HUES6 (cell line): ENCODE measurements at regions not wholly inside any gene's neighbourhood (a gene's known extent, or its start where the extent isn't known, plus 50 kb on each side); places are given as distances from the start of the nearest gene placed in this dataset.

ENCODE experiments used
- H3K27ac ChIP-seq: 2 replicates; pipeline ENCODE4 v1.7.0; 2013; ENCODE audit warnings: low read depth, mild to moderate bottlenecking, low read length, inconsistent platforms
- H3K27me3 ChIP-seq: 2 replicates; pipeline ENCODE4 v1.6.1; 2013; ENCODE audit warnings: low read length; ENCODE audit not compliant: control insufficient read depth, insufficient read depth
- H3K36me3 ChIP-seq: 2 replicates; pipeline ENCODE4 v1.6.1; 2013; ENCODE audit warnings: low read length; ENCODE audit not compliant: control insufficient read depth, insufficient read depth
- H3K4me1 ChIP-seq: 2 replicates; pipeline ENCODE4 v1.6.1; 2013; ENCODE audit warnings: low read length; ENCODE audit not compliant: control insufficient read depth, insufficient read depth
- H3K4me3 ChIP-seq: 2 replicates; pipeline ENCODE4 v1.5.1; 2013; ENCODE audit warnings: low read depth, low read length
- H3K9ac ChIP-seq: one replicate; pipeline ENCODE4 v1.6.1; 2013; ENCODE audit warnings: mild to moderate bottlenecking, low read length
- H3K9me3 ChIP-seq: 2 replicates; pipeline ENCODE4 v1.6.1; 2013; ENCODE audit warnings: low read depth, low read length; ENCODE audit not compliant: control insufficient read depth, insufficient read depth

DNA sequence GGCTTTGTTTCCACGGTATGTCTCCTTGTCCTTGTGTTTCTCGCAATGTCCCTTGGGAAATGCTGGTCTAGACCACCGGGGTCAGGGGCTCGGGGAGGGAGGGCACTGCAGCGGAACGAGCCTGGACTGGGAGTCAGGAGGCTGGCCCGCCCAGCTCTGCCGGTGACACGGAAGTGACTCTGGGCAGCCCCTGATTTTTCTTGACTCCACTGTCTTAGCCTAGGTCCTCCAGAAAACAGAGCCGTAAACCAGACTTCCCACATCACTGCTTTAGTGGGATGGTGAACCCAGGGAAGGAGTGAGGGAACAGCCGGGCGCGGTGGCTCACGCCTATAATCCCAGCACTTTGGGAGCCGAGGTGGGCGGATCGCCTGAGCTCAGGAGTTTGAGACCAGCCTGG is 144.2 kb downstream of the ASB1 start:
- Histone ChIP-seq H3K27me3 (no peaks in the 10 kb centered on the region), H3K9ac (no peak overlapping the region), H3K9me3 (0 out of 2 replicates have a peak, but pooled peaks cover 5% of the 10 kb centered on the region), H3K4me3 (no peak overlapping the region), H3K4me1 (no peaks in the 10 kb centered on the region), H3K36me3 (no peaks in the 10 kb centered on the region), H3K27ac (no peak overlapping the region)

- Histone ChIP-seq H3K9me3 (0 out of 2 replicates have a peak, but pooled peaks cover 5% of the 10 kb centered on the region), H3K27me3 (no peaks in the 10 kb centered on the region; the same call in 1 of the 2 replicates), H3K9ac (no peak overlapping the region), H3K4me1 (no peaks in the 10 kb centered on the region), H3K27ac (no peak overlapping the region), H3K36me3 (no peaks in the 10 kb centered on the region), H3K4me3 (no peak overlapping the region)
Measured at GRCh38 chr2:238571661-238572372, 145.1 kb downstream of the ASB1 start.

DNA sequence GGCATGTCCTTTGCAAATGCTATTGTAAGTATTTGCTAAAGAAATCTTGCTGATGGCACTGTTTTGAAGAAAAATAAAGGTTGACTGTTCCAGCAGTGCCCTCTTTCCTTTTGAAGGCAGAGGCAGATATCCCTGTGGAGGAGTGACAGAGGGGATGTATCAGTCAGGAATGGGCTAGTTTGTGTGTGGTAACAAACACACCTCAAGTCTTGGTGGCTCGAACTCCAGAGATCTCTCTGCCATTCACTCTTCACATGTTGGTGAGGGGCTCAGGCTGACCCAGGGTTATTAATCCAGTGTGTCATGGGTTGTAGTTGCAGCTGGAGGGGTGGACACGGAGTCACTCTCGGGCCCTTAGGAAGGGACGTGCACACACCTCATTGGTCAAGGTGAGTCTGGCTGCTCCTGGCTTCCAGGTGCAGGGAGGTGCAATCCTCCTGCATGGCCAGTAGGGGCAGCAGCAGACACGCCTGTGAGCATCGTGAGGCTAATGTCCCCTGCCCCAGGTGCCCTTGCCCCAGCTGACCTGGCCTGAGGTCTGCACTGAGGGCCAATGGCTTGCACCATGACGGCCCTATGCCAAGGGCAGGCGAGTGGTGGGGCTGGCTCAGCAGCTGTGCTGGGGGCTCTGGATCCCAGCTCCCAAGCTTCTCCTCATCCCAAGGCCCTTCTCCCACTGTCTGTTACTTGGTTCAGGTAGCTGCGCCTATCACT is 146.5 kb downstream of the ASB1 start:
- Histone ChIP-seq H3K27me3 (no peaks in the 10 kb centered on the region; the same call in 1 of the 2 replicates), H3K9me3 (0 out of 2 replicates have a peak, but pooled peaks cover 5% of the 10 kb centered on the region), H3K36me3 (no peaks in the 10 kb centered on the region), H3K4me1 (no peaks in the 10 kb centered on the region), H3K27ac (no peak overlapping the region), H3K9ac (no peak overlapping the region), H3K4me3 (no peak overlapping the region)

GRCh38 chr2:238573916-238574315 is 147.2 kb downstream of the ASB1 start:
- Histone ChIP-seq H3K9ac (no peak overlapping the region), H3K9me3 (0 out of 2 replicates have a peak, but pooled peaks cover 5% of the 10 kb centered on the region), H3K36me3 (no peaks in the 10 kb centered on the region), H3K27me3 (no peaks in the 10 kb centered on the region; the same call in 1 of the 2 replicates), H3K4me1 (no peaks in the 10 kb centered on the region), H3K4me3 (no peak overlapping the region), H3K27ac (no peak overlapping the region)

DNA sequence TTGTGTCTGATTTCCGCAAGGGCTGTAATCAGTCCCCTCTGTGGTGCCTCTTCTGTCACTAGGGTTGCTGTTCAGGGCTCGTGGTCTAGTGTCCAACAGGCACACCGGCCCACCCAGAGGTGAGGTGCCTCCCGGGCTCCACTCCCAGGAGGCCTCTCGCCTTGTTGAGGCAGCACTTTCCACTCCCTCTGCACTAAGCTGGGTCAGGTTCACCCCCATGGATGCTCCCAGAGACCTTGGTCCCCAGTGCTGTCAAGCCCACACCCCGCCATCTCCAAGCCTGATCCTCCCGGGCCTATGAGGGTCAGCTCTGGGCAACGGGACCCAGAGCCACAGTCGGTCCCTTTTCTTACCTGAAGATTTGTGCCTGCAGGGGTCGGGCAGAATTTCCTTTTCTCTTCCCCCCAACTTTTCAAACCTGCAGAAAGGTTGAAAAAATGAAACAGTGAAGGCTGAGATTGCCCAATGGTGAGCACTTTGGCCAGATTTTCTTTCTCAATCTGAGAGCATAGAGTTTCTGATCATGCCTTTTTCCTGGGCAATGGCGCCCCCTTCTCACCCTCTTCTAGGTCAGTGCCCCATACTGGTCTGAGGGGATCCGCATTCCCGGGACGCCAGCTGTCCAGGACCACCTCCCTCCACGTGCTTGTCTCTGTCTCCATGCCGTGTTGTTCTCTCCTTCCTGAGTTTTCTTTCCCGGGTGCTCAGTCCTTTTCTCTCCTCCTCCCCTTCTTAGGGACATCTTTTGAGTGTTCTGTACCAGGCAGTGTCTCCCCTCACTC is 148.0 kb downstream of the ASB1 start:
- no peaks in the 10 kb centered on the region; the same call in 1 of the 2 replicates for H3K27me3 ChIP-seq
- H3K9ac ChIP-seq, result no peak overlapping the region

DNA sequence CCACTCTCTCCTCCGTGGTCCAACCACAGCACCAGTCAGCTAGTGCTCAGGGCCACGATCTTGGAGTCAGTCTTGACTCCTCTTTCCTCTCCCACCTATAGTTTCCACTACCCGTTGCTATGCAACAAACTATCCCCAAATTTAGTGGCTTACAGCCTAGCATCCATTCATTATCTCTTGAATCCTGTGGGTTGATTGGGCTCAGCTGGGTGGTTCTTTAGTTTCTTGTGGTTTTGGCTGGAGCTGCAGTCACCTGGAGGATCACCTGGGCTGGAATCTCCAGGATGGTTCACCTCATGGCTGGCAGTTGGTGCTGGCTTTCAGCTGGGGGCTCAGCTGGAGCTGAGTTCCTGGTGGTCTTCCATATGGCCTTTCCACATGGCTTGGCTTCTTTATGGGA is 149.9 kb downstream of the ASB1 start:
- H3K36me3 ChIP-seq, result no peaks in the 10 kb centered on the region
- H3K27ac ChIP-seq, result no peak overlapping the region
- no peak overlapping the region for H3K4me3 ChIP-seq
- no peaks in the 10 kb centered on the region for H3K4me1 ChIP-seq
- H3K9me3 ChIP-seq, result 0 out of 2 replicates have a peak, but pooled peaks cover 5% of the 10 kb centered on the region
- no peak overlapping the region for H3K9ac ChIP-seq
- no peaks in the 10 kb centered on the region; the same call in 1 of the 2 replicates for H3K27me3 ChIP-seq

More for the DNA sequence above, 148.0 kb downstream of the ASB1 start:
- H3K27ac ChIP-seq, result no peak overlapping the region
- 0 out of 2 replicates have a peak, but pooled peaks cover 5% of the 10 kb centered on the region for H3K9me3 ChIP-seq
- no peaks in the 10 kb centered on the region for H3K36me3 ChIP-seq
- no peak overlapping the region for H3K4me3 ChIP-seq
- no peaks in the 10 kb centered on the region for H3K4me1 ChIP-seq

DNA sequence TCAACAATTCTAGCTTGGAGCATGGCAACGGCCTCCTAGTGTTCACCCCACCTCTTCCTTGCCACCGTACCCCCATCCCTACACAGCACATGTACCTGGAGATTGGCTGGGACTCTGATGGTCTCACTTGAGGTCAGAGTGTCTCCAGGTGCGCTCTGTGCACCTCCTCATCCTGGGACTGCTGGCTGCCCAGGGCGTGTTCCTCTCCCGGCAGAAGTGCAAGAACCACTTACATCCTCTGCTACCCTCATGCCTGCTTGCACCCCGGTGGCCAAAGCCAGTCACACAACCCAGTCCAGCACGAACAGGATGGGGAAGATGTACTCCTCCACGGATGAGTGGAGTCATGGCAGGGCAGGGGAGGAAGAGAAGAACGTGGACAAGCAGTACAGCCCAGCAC is 151.5 kb downstream of the ASB1 start:
- no peak overlapping the region for H3K27ac ChIP-seq

GRCh38 chr2:238580486-238580885 is 153.8 kb downstream of the ASB1 start:
- H3K9ac ChIP-seq, result no peak overlapping the region
- no peak overlapping the region for H3K27ac ChIP-seq
- H3K4me3 ChIP-seq, result no peak overlapping the region
- no peaks in the 10 kb centered on the region for H3K9me3 ChIP-seq
- H3K36me3 ChIP-seq, result no peaks in the 10 kb centered on the region
- H3K27me3 ChIP-seq, result no peaks in the 10 kb centered on the region; the same call in 1 of the 2 replicates
- H3K4me1 ChIP-seq, result no peaks in the 10 kb centered on the region

More for the DNA sequence above, 151.5 kb downstream of the ASB1 start:
- H3K27me3 ChIP-seq, result no peaks in the 10 kb centered on the region; the same call in 1 of the 2 replicates
- no peaks in the 10 kb centered on the region for H3K9me3 ChIP-seq
- H3K4me3 ChIP-seq, result no peak overlapping the region
- H3K36me3 ChIP-seq, result no peaks in the 10 kb centered on the region
- no peaks in the 10 kb centered on the region for H3K4me1 ChIP-seq
- H3K9ac ChIP-seq, result no peak overlapping the region

GRCh38 chr2:238581126-238581525 is 154.4 kb downstream of the ASB1 start:
- Histone ChIP-seq H3K4me3 (no peak overlapping the region), H3K9ac (no peak overlapping the region), H3K9me3 (no peaks in the 10 kb centered on the region), H3K4me1 (no peaks in the 10 kb centered on the region), H3K27me3 (no peaks in the 10 kb centered on the region; the same call in 1 of the 2 replicates), H3K36me3 (no peaks in the 10 kb centered on the region), H3K27ac (no peak overlapping the region)

DNA sequence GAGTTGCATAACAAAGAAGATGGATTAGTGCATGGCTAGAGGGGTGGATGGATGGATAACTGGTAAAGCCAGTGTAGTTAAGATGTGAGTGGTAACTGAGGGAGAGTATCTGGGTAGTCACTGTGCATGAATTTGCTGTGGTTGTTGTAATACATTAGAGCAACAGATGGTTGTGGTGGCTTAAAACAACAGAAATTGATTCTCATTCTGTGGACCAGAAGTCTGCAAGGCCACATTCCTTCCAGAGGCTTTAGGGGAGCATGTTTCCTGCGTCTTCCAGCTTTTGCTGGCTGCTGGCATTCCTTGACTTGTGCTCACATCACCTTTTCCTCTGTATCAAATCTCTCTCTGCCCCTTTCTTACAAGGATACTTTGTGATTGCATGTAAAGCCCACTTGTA is 155.4 kb downstream of the ASB1 start:
- no peak overlapping the region for H3K4me3 ChIP-seq
- H3K4me1 ChIP-seq, result no peaks in the 10 kb centered on the region
- H3K27ac ChIP-seq, result no peak overlapping the region
- no peaks in the 10 kb centered on the region for H3K9me3 ChIP-seq
- H3K36me3 ChIP-seq, result no peaks in the 10 kb centered on the region
- no peaks in the 10 kb centered on the region for H3K27me3 ChIP-seq
- no peak overlapping the region for H3K9ac ChIP-seq
